Activated naive CD4-positive, alpha-beta T cell treated with anti-CD3 and anti-CD28 coated beads for 36 hours (primary cell): ENCODE measurements at regions not wholly inside any gene's neighbourhood (a gene's known extent, or its start where the extent isn't known, plus 50 kb on each side); places are given as distances from the start of the nearest gene placed in this dataset.

ENCODE experiments used
- CTCF ChIA-PET: fragments of 350-600 bp; sonication (Branson Sonifier 250); formaldehyde crosslinking; loops from one replicate; lab custom pipeline; 2021; ENCODE audit warnings: antibody characterized with exemption; lab: Charles Lee
- DNase-seq: peaks from one replicate; pipeline ENCODE4 v3.0.0-alpha.2; 2020
- H3K27ac Mint-ChIP-seq: one replicate; pipeline ENCODE4 v1.8.0; 2021; ENCODE audit warnings: mild to moderate bottlenecking, mixed read lengths
- H3K27me3 Mint-ChIP-seq: one replicate; pipeline ENCODE4 v1.8.0; 2021; ENCODE audit warnings: low read depth, mixed read lengths
- H3K36me3 Mint-ChIP-seq: one replicate; pipeline ENCODE4 v1.8.0; 2021; ENCODE audit warnings: low read depth, mixed read lengths
- H3K4me1 Mint-ChIP-seq: one replicate; pipeline ENCODE4 v1.8.0; 2021; ENCODE audit warnings: low read depth, mixed read lengths
- H3K4me3 Mint-ChIP-seq: one replicate; pipeline ENCODE4 v1.8.0; 2021; ENCODE audit warnings: mild to moderate bottlenecking, moderate library complexity, mixed read lengths
- H3K9me3 Mint-ChIP-seq: one replicate; pipeline ENCODE4 v1.8.0; 2021; ENCODE audit warnings: mixed read lengths
- intact Hi-C: fragments of 100-400 bp; cut with micrococcal nuclease; formaldehyde crosslinking; loops from one replicate; pipeline ENCODE4 v1.15.1; 2023

GRCh38 chr3:145355206-145355605, 805.8 kb downstream of the PLOD2 start:
- Mint-ChIP-seq H3K36me3 (no peaks in the 10 kb centered on the region), H3K4me1 (no peaks in the 10 kb centered on the region), H3K27ac (no peak overlapping the region), H3K27me3 (no peaks in the 10 kb centered on the region), H3K9me3 (peaks cover 19% of the 10 kb centered on the region), H3K4me3 (no peak overlapping the region)
- no peak for DNase-seq
- CTCF ChIA-PET: no interaction called here
- intact Hi-C loops: no loop called here

- no peak overlapping the region for H3K27ac Mint-ChIP-seq
- no peak for DNase-seq
- intact Hi-C loops: no loop called here
- H3K36me3 Mint-ChIP-seq: no peaks in the 10 kb centered on the region
- no peaks in the 10 kb centered on the region for H3K27me3 Mint-ChIP-seq
- CTCF ChIA-PET: no interaction called here
- no peaks in the 10 kb centered on the region for H3K4me1 Mint-ChIP-seq
- no peak overlapping the region for H3K4me3 Mint-ChIP-seq
- peaks cover 19% of the 10 kb centered on the region for H3K9me3 Mint-ChIP-seq
Measured at GRCh38 chr3:145357453-145357852, 803.5 kb downstream of the PLOD2 start.

- intact Hi-C loops: no loop called here
- peaks cover 17% of the 10 kb centered on the region for H3K9me3 Mint-ChIP-seq
- CTCF ChIA-PET: no interaction called here
- no peaks in the 10 kb centered on the region for H3K36me3 Mint-ChIP-seq
- H3K4me1 Mint-ChIP-seq: no peaks in the 10 kb centered on the region
- H3K27me3 Mint-ChIP-seq: no peaks in the 10 kb centered on the region
- no peak for DNase-seq
- H3K27ac Mint-ChIP-seq: no peak overlapping the region
- H3K4me3 Mint-ChIP-seq: no peak overlapping the region
Measured at GRCh38 chr3:145359040-145359439, 801.9 kb downstream of the PLOD2 start.

GRCh38 chr3:145368748-145369147, 792.2 kb downstream of the PLOD2 start:
- Mint-ChIP-seq H3K4me3 (no peak overlapping the region), H3K9me3 (peaks cover 5% of the 10 kb centered on the region), H3K27me3 (no peaks in the 10 kb centered on the region), H3K4me1 (no peaks in the 10 kb centered on the region), H3K36me3 (no peaks in the 10 kb centered on the region), H3K27ac (no peak overlapping the region)
- intact Hi-C loops: no loop called here
- no peak for DNase-seq
- CTCF ChIA-PET: no interaction called here

- intact Hi-C loops: no loop called here
- Mint-ChIP-seq H3K4me3 (no peak overlapping the region), H3K27me3 (no peaks in the 10 kb centered on the region), H3K36me3 (no peaks in the 10 kb centered on the region), H3K27ac (no peak overlapping the region), H3K9me3 (peaks cover 3% of the 10 kb centered on the region), H3K4me1 (no peaks in the 10 kb centered on the region)
- CTCF ChIA-PET: no interaction called here
- no peak for DNase-seq
Measured at GRCh38 chr3:145370870-145371269, 790.1 kb downstream of the PLOD2 start.

- no peaks in the 10 kb centered on the region for H3K36me3 Mint-ChIP-seq
- CTCF ChIA-PET: no interaction called here
- H3K4me3 Mint-ChIP-seq: no peak overlapping the region
- no peaks in the 10 kb centered on the region for H3K4me1 Mint-ChIP-seq
- intact Hi-C loops: no loop called here
- no peaks in the 10 kb centered on the region for H3K27me3 Mint-ChIP-seq
- H3K27ac Mint-ChIP-seq: no peak overlapping the region
- no peak for DNase-seq
- peaks cover 7% of the 10 kb centered on the region for H3K9me3 Mint-ChIP-seq
Measured at GRCh38 chr3:145377301-145377700, 783.7 kb downstream of the PLOD2 start.

GRCh38 chr3:145383416-145383815, 777.6 kb downstream of the PLOD2 start:
- Mint-ChIP-seq H3K36me3 (no peaks in the 10 kb centered on the region), H3K4me1 (no peaks in the 10 kb centered on the region), H3K27me3 (no peaks in the 10 kb centered on the region), H3K9me3 (peaks cover 8% of the 10 kb centered on the region), H3K4me3 (no peak overlapping the region), H3K27ac (no peak overlapping the region)
- CTCF ChIA-PET: no interaction called here
- DNase-seq: no peak
- intact Hi-C loops: no loop called here

GRCh38 chr3:145384307-145384706, 776.7 kb downstream of the PLOD2 start:
- Mint-ChIP-seq H3K4me3 (no peak overlapping the region), H3K27ac (no peak overlapping the region), H3K4me1 (no peaks in the 10 kb centered on the region), H3K27me3 (no peaks in the 10 kb centered on the region), H3K9me3 (peaks cover 7% of the 10 kb centered on the region), H3K36me3 (no peaks in the 10 kb centered on the region)
- CTCF ChIA-PET: no interaction called here
- intact Hi-C loops: no loop called here
- no peak for DNase-seq

GRCh38 chr3:145387211-145387610, 773.8 kb downstream of the PLOD2 start:
- Mint-ChIP-seq H3K36me3 (no peaks in the 10 kb centered on the region), H3K4me3 (no peak overlapping the region), H3K4me1 (no peaks in the 10 kb centered on the region), H3K9me3 (peaks cover 10% of the 10 kb centered on the region), H3K27me3 (no peaks in the 10 kb centered on the region), H3K27ac (no peak overlapping the region)
- no peak for DNase-seq
- intact Hi-C loops: no loop called here
- CTCF ChIA-PET: no interaction called here

- no peaks in the 10 kb centered on the region for H3K36me3 Mint-ChIP-seq
- no peaks in the 10 kb centered on the region for H3K27me3 Mint-ChIP-seq
- H3K4me3 Mint-ChIP-seq: no peak overlapping the region
- CTCF ChIA-PET: no interaction called here
- DNase-seq: no peak
- no peaks in the 10 kb centered on the region for H3K4me1 Mint-ChIP-seq
- H3K27ac Mint-ChIP-seq: no peak overlapping the region
- peaks cover 2% of the 10 kb centered on the region for H3K9me3 Mint-ChIP-seq
- intact Hi-C loops: no loop called here
Measured at GRCh38 chr3:145395421-145395820, 765.6 kb downstream of the PLOD2 start.

- intact Hi-C loops: no loop called here
- peaks cover 16% of the 10 kb centered on the region for H3K9me3 Mint-ChIP-seq
Measured at GRCh38 chr3:145411605-145412004, 749.4 kb downstream of the PLOD2 start.

GRCh38 chr3:145417678-145418077, 743.3 kb downstream of the PLOD2 start:
- Mint-ChIP-seq H3K4me3 (no peak overlapping the region), H3K4me1 (no peaks in the 10 kb centered on the region), H3K9me3 (peaks cover 7% of the 10 kb centered on the region), H3K36me3 (no peaks in the 10 kb centered on the region), H3K27me3 (no peaks in the 10 kb centered on the region), H3K27ac (no peak overlapping the region)
- intact Hi-C loops: no loop called here
- DNase-seq: no peak
- CTCF ChIA-PET: no interaction called here

More at GRCh38 chr3:145411605-145412004, 749.4 kb downstream of the PLOD2 start:
- no peak for DNase-seq
- H3K4me1 Mint-ChIP-seq: no peaks in the 10 kb centered on the region
- no peak overlapping the region for H3K4me3 Mint-ChIP-seq
- CTCF ChIA-PET: no interaction called here
- no peaks in the 10 kb centered on the region for H3K36me3 Mint-ChIP-seq
- H3K27ac Mint-ChIP-seq: no peak overlapping the region
- H3K27me3 Mint-ChIP-seq: no peaks in the 10 kb centered on the region

- H3K4me3 Mint-ChIP-seq: no peak overlapping the region
- H3K27me3 Mint-ChIP-seq: no peaks in the 10 kb centered on the region
- DNase-seq: no peak
- no peaks in the 10 kb centered on the region for H3K36me3 Mint-ChIP-seq
- no peak overlapping the region for H3K27ac Mint-ChIP-seq
- intact Hi-C loops: no loop called here
- H3K9me3 Mint-ChIP-seq: peaks cover 3% of the 10 kb centered on the region
- H3K4me1 Mint-ChIP-seq: no peaks in the 10 kb centered on the region
- CTCF ChIA-PET: no interaction called here
Measured at GRCh38 chr3:145422556-145422955, 738.4 kb downstream of the PLOD2 start.

- Mint-ChIP-seq H3K4me3 (no peak overlapping the region), H3K9me3 (peaks cover 7% of the 10 kb centered on the region), H3K4me1 (no peaks in the 10 kb centered on the region), H3K27ac (no peak overlapping the region), H3K36me3 (no peaks in the 10 kb centered on the region), H3K27me3 (no peaks in the 10 kb centered on the region)
- CTCF ChIA-PET: no interaction called here
- DNase-seq: no peak
- intact Hi-C loops: no loop called here
Measured at GRCh38 chr3:145427355-145427754, 733.6 kb downstream of the PLOD2 start.
